H1 (cell line): ENCODE measurements at regions not wholly inside any gene's neighbourhood (a gene's known extent, or its start where the extent isn't known, plus 50 kb on each side); places are given as distances from the start of the nearest gene placed in this dataset.

Experiments used
- CTCF ChIA-PET: fragments of 300-600 bp; sonication (Branson Sonifier 250); formaldehyde crosslinking; loops from one replicate; lab custom pipeline; 2021; ENCODE audit not compliant: partially characterized antibody; lab: Charles Lee
- POLR2A ChIA-PET: fragments of 300-600 bp; sonication (Branson Sonifier 250); formaldehyde crosslinking; loops from one replicate; lab custom pipeline; 2021; ENCODE audit warnings: inconsistent platforms; ENCODE audit not compliant: partially characterized antibody; lab: Charles Lee
- DNase-seq, 2 experiments: peaks; one replicate each; pipeline versions ENCODE4 v3.0.0 to v3.0.0-alpha.2; 2010 to 2022; ENCODE audit warnings: low spot score in 2 of 2, low read depth in 1 of 2, mixed read lengths in 1 of 2
- FAIRE-seq: peaks from 2 replicates; lab custom pipeline; 2011; peaks lifted over from hg19 to GRCh38; lab: Jason Lieb, UNC
- H2AFZ ChIP-seq: 2 replicates; pipeline ENCODE4 v1.8.1; 2012; ENCODE audit warnings: low read length, inconsistent platforms
- H2AK5ac ChIP-seq: 2 replicates; pipeline ENCODE4 v1.6.1; 2013; ENCODE audit warnings: low read depth, low read length
- H2BK120ac ChIP-seq: replicated peaks from 2 replicates; pipeline ENCODE3; 2013; ENCODE audit warnings: low read depth, low read length, inconsistent platforms
- H2BK12ac ChIP-seq: 2 replicates; pipeline ENCODE4 v1.6.1; 2013; ENCODE audit warnings: low read depth, low read length
- H2BK15ac ChIP-seq: 2 replicates; pipeline ENCODE4 v1.6.1; 2013; ENCODE audit warnings: low read length
- H2BK20ac ChIP-seq: 2 replicates; pipeline ENCODE4 v1.6.1; 2013; ENCODE audit warnings: low read length
- H2BK5ac ChIP-seq: 2 replicates; pipeline ENCODE4 v1.6.1; 2013; ENCODE audit warnings: low read depth, low read length
- H3K14ac ChIP-seq: 2 replicates; pipeline ENCODE4 v1.6.1; 2013; ENCODE audit warnings: inconsistent platforms; ENCODE audit not compliant: insufficient read length
- H3K18ac ChIP-seq: 2 replicates; pipeline ENCODE4 v1.6.1; 2013; ENCODE audit warnings: low read length; ENCODE audit errors: extremely low read depth
- H3K23ac ChIP-seq: 2 replicates; pipeline ENCODE4 v1.6.1; 2013; ENCODE audit warnings: inconsistent platforms; ENCODE audit not compliant: insufficient read length
- H3K23me2 ChIP-seq: 2 replicates; pipeline ENCODE4 v1.6.1; 2013; ENCODE audit warnings: low read depth, low read length
- H3K27ac ChIP-seq: 2 replicates; pipeline ENCODE4 v1.6.1; 2011; ENCODE audit warnings: low read depth, low read length, inconsistent platforms
- H3K27me3 ChIP-seq, 4 experiments: replicated peaks in 1 of 4; 1 replicate in 1 of 4; 2 replicates in 3 of 4; pipeline versions ENCODE4 v1.6.1 to v1.8.1; 2011 to 2013; ENCODE audit warnings: low read length in 3 of 4, mild to moderate bottlenecking in 3 of 4, inconsistent platforms in 2 of 4, mixed read lengths in 2 of 4, moderate library complexity in 1 of 4; ENCODE audit not compliant: control insufficient read depth in 3 of 4, insufficient read depth in 3 of 4; ENCODE audit errors: extremely low read depth in 1 of 4
- H3K36me3 ChIP-seq, 4 experiments: 2 replicates each; pipeline versions ENCODE4 v1.6.1 to v1.8.1; 2011 to 2013; ENCODE audit warnings: mild to moderate bottlenecking in 4 of 4, low read length in 3 of 4, moderate library complexity in 2 of 4, control low read depth in 1 of 4, inconsistent platforms in 1 of 4; ENCODE audit not compliant: insufficient read depth in 4 of 4, control insufficient read depth in 2 of 4
- H3K4ac ChIP-seq: replicated peaks from 2 replicates; pipeline ENCODE3; 2013; ENCODE audit warnings: low read length, low read depth, mixed read lengths, inconsistent platforms; ENCODE audit not compliant: insufficient read length
- H3K4me1 ChIP-seq, 4 experiments: replicated peaks in 1 of 4; 1 replicate in 1 of 4; 2 replicates in 3 of 4; pipeline versions ENCODE4 v1.6.1 to v1.8.1; 2011 to 2013; ENCODE audit warnings: low read length in 3 of 4, inconsistent platforms in 2 of 4, mixed read lengths in 1 of 4; ENCODE audit not compliant: insufficient read depth in 4 of 4, control insufficient read depth in 3 of 4
- H3K4me2 ChIP-seq, 2 experiments: 2 replicates each; pipeline versions ENCODE4 v1.6.1 to v1.8.1; 2011 to 2013; ENCODE audit warnings: low read depth in 2 of 2, low read length in 2 of 2, control low read depth in 1 of 2, inconsistent platforms in 1 of 2, mild to moderate bottlenecking in 1 of 2; ENCODE audit not compliant: insufficient read depth in 1 of 2
- H3K4me3 ChIP-seq, 4 experiments: fragments of 200-600, 300-600 bp in 1 of 4; sonication (generic), shearing (Covaris generic), sonication (Bioruptor Twin) in 1 of 4; 2 replicates each; pipeline versions ENCODE4 v1.5.1 to v1.8.1; 2011 to 2016; ENCODE audit warnings: low read length in 4 of 4, low read depth in 3 of 4, control low read depth in 2 of 4, inconsistent platforms in 2 of 4, mild to moderate bottlenecking in 2 of 4, mixed read lengths in 1 of 4, moderate library complexity in 1 of 4; ENCODE audit not compliant: insufficient read depth in 2 of 4; ENCODE audit errors: extremely low read depth in 1 of 4
- H3K56ac ChIP-seq: replicated peaks from 2 replicates; pipeline ENCODE3; 2013; ENCODE audit warnings: low read depth, mild to moderate bottlenecking, mixed read lengths, low read length, inconsistent platforms; ENCODE audit not compliant: insufficient read length
- H3K79me1 ChIP-seq: 2 replicates; pipeline ENCODE4 v1.6.1; 2013; ENCODE audit warnings: low read depth, low read length, control low read depth
- H3K79me2 ChIP-seq, 2 experiments: 2 replicates each; pipeline versions ENCODE4 v1.6.1 to v1.8.1; 2012 to 2013; ENCODE audit warnings: low read length in 2 of 2, mild to moderate bottlenecking in 2 of 2, inconsistent platforms in 1 of 2; ENCODE audit not compliant: insufficient read depth in 2 of 2, control insufficient read depth in 1 of 2
- H3K9ac ChIP-seq, 4 experiments: replicated peaks in 1 of 4; 1 replicate in 1 of 4; 2 replicates in 3 of 4; pipeline versions ENCODE4 v1.6.1 to v1.8.1; 2011 to 2013; ENCODE audit warnings: low read depth in 3 of 4, low read length in 3 of 4, control low read depth in 2 of 4, mild to moderate bottlenecking in 2 of 4, moderate library complexity in 2 of 4, inconsistent platforms in 1 of 4; ENCODE audit errors: extremely low read depth in 1 of 4
- H3K9me3 ChIP-seq, 2 experiments: 2 replicates each; pipeline versions ENCODE4 v1.6.1 to v1.8.1; 2012 to 2013; ENCODE audit warnings: mild to moderate bottlenecking in 2 of 2, moderate library complexity in 2 of 2, control low read depth in 1 of 2, inconsistent platforms in 1 of 2, low read depth in 1 of 2, low read length in 1 of 2, mixed read lengths in 1 of 2; ENCODE audit not compliant: insufficient read depth in 2 of 2
- H4K20me1 ChIP-seq, 2 experiments: replicated peaks in 1 of 2; 2 replicates each; pipeline versions ENCODE3 to v1.8.1; 2011 to 2013; ENCODE audit warnings: inconsistent platforms in 2 of 2, low read length in 2 of 2, mild to moderate bottlenecking in 1 of 2; ENCODE audit not compliant: insufficient read depth in 2 of 2, control insufficient read depth in 1 of 2
- H4K5ac ChIP-seq: 2 replicates; pipeline ENCODE4 v1.6.1; 2013; ENCODE audit warnings: low read length, low read depth, mixed read lengths, inconsistent platforms; ENCODE audit not compliant: insufficient read length
- H4K8ac ChIP-seq: 2 replicates; pipeline ENCODE4 v1.8.0; 2013; ENCODE audit warnings: mild to moderate bottlenecking, moderate library complexity, low read length, inconsistent platforms; ENCODE audit not compliant: insufficient read depth; ENCODE audit errors: extremely low read depth
- H4K91ac ChIP-seq: replicated peaks from 2 replicates; pipeline ENCODE3; 2013; ENCODE audit warnings: low read length, mixed read lengths, inconsistent platforms; ENCODE audit not compliant: insufficient read length
- CREB1 ChIP-seq: IDR thresholded peaks from 2 replicates; pipeline ENCODE4 v1.6.1; 2012; ENCODE audit warnings: inconsistent platforms
- FOSL1 ChIP-seq: IDR thresholded peaks from 2 replicates; pipeline ENCODE4 v1.6.1; 2011; ENCODE audit warnings: mild to moderate bottlenecking, low read depth, low read length, moderate library complexity; ENCODE audit not compliant: insufficient read depth
- HDAC6 ChIP-seq: IDR thresholded peaks from one replicate; pipeline ENCODE4 v1.7.1; 2012; ENCODE audit warnings: low read depth, mild to moderate bottlenecking, inconsistent platforms, low read length, moderate library complexity
- KDM1A ChIP-seq: fragments of 200-600, 300-600 bp; sonication (generic); IDR thresholded peaks from 2 replicates; pipeline ENCODE4 v1.7.1; 2016; ENCODE audit warnings: mild to moderate bottlenecking, low read length, borderline replicate concordance
- POLR2AphosphoS5 ChIP-seq: IDR thresholded peaks from 2 replicates; pipeline ENCODE4 v1.6.1; 2011; ENCODE audit warnings: low read depth, low read length
- SIN3A ChIP-seq, 2 experiments: IDR thresholded peaks in 1 of 2; conservative IDR thresholded peaks in 1 of 2; 2 replicates each; pipeline ENCODE4 v1.6.1; 2011 to 2012; ENCODE audit warnings: low read length in 2 of 2, improper control_type of control experiment in 1 of 2, low read depth in 1 of 2, mild to moderate bottlenecking in 1 of 2
- SIRT6 ChIP-seq: IDR thresholded peaks from one replicate; pipeline ENCODE4 v1.7.1; 2012; ENCODE audit warnings: low read length, inconsistent platforms
- SP2 ChIP-seq: IDR thresholded peaks from 2 replicates; pipeline ENCODE4 v1.6.1; 2012; ENCODE audit warnings: mild to moderate bottlenecking, low read length, inconsistent platforms
- TAF7 ChIP-seq: optimal IDR thresholded peaks from 2 replicates; pipeline ENCODE3; 2011; ENCODE audit warnings: low read depth, mild to moderate bottlenecking, inconsistent platforms, low read length, moderate library complexity, borderline replicate concordance
- WGBS, 2 experiments: shearing (Covaris generic) in 1 of 2; methylation state at CpG; one replicate each; pipeline versions ENCODE4 v1.1.6 to v1.1.7; 2013 to 2015; ENCODE audit warnings: low lambda C conversion rate in 2 of 2, mixed read lengths in 2 of 2, inconsistent platforms in 1 of 2, low coverage in 1 of 2, missing lambda C conversion rate in 1 of 2; ENCODE audit not compliant: insufficient replicate concordance in 2 of 2, insufficient coverage in 1 of 2, insufficient read length in 1 of 2; ENCODE audit errors: extremely low coverage in 1 of 2, missing lambda C conversion rate in 1 of 2; 5-methylcytosine and 5-hydroxymethylcytosine counted together
- TF ChIP-seq, protein P1 (sequence below): IDR thresholded peaks from 2 replicates; pipeline ENCODE4 v1.6.1; 2011; ENCODE audit warnings: low read depth, mild to moderate bottlenecking, low read length; ENCODE audit not compliant: insufficient read depth
- TF ChIP-seq, protein P2 (sequence below), 3 experiments: IDR thresholded peaks; 1 replicate in 2 of 3; 2 replicates in 1 of 3; pipeline versions ENCODE4 v1.5.1 to v1.6.1; 2011; ENCODE audit warnings: low read length in 3 of 3, mild to moderate bottlenecking in 3 of 3, inconsistent platforms in 2 of 3, low read depth in 1 of 3, moderate library complexity in 1 of 3; ENCODE audit not compliant: insufficient read depth in 1 of 3; ENCODE audit errors: control extremely low read depth in 1 of 3

DNA sequence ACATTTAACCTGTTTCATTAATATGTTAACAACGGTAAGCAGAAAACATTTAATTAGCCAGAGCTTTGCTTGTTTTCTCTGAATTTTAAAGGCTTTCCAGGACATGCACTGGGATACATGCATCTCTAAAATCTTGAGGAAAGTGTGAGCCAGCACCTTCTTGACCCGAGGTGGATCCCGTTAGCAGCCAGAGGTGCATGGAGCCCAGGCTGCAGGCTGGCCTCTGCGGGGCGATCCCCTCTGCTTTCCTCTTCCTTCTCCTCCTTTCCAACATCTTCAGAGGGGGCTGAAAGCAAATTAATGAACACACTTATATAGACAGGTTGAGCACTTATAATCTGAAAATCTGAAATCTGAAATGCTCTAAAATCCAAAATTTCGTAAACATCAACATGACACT, 128.7 kb upstream of the CST7 start:
- 89% methylated on average over 6 of the region's 6 CpGs; no CpG with 5 or more reads in 1 of the 2 experiments for WGBS, 2 experiments
- no peaks in the 10 kb centered on the region for H3K23me2 ChIP-seq
- TF ChIP-seq CREB1 (no peak), KDM1A (no peak), FOSL1 (no peak), HDAC6 (no peak), POLR2AphosphoS5 (no peak), SP2 (no peak), TAF7 (no peak), SIN3A (conservative IDR thresholded peaks at IDR 0.05 in 1 of 2, IDR thresholded peaks at IDR 0.05 in 1 of 2; ENCODE audit: low read depth in 1 of 2, low read length in 2 of 2) (no peak), SIRT6 (no peak)
- TF ChIP-seq, protein P1, sequence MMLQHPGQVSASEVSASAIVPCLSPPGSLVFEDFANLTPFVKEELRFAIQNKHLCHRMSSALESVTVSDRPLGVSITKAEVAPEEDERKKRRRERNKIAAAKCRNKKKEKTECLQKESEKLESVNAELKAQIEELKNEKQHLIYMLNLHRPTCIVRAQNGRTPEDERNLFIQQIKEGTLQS = no peak
- TF ChIP-seq, protein P2, sequence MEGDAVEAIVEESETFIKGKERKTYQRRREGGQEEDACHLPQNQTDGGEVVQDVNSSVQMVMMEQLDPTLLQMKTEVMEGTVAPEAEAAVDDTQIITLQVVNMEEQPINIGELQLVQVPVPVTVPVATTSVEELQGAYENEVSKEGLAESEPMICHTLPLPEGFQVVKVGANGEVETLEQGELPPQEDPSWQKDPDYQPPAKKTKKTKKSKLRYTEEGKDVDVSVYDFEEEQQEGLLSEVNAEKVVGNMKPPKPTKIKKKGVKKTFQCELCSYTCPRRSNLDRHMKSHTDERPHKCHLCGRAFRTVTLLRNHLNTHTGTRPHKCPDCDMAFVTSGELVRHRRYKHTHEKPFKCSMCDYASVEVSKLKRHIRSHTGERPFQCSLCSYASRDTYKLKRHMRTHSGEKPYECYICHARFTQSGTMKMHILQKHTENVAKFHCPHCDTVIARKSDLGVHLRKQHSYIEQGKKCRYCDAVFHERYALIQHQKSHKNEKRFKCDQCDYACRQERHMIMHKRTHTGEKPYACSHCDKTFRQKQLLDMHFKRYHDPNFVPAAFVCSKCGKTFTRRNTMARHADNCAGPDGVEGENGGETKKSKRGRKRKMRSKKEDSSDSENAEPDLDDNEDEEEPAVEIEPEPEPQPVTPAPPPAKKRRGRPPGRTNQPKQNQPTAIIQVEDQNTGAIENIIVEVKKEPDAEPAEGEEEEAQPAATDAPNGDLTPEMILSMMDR (IDR thresholded peaks at IDR 0.05; ENCODE audit: control extremely low read depth in 1 of 3, insufficient read depth in 1 of 3, low read depth in 1 of 3, low read length in 3 of 3) = no peak

More for the DNA sequence above, 128.7 kb upstream of the CST7 start:
- DNase-seq = no peak
- ChIA-PET POLR2A (interaction anchor here (0.6 kb wide), 1 partner anchor 10 kb away, joined by 3 read pairs; no protein-coding TSS in a partner anchor), CTCF (no interaction called here)
- H4K8ac ChIP-seq = no peak overlapping the region
- no peaks in the 10 kb centered on the region for H3K79me2 ChIP-seq
- no peak overlapping the region for H2BK12ac ChIP-seq
- no peak overlapping the region for H2BK5ac ChIP-seq
- no peak overlapping the region for H3K9ac ChIP-seq
- H3K9me3 ChIP-seq = no peaks in the 10 kb centered on the region
- H4K5ac ChIP-seq = no peak overlapping the region
- no peak overlapping the region for H3K18ac ChIP-seq
- H3K56ac ChIP-seq = no peak overlapping the region
- H2AFZ ChIP-seq = no peak overlapping the region
- no peaks in the 10 kb centered on the region for H3K79me1 ChIP-seq
- no peak for FAIRE-seq
- no peak overlapping the region for H3K23ac ChIP-seq
- H2BK120ac ChIP-seq = no peak overlapping the region
- no peak overlapping the region for H3K14ac ChIP-seq
- H4K91ac ChIP-seq = no peak overlapping the region
- no peaks in the 10 kb centered on the region for H3K4me1 ChIP-seq
- no peak overlapping the region for H3K27ac ChIP-seq
- H2BK20ac ChIP-seq = no peak overlapping the region
- no peak overlapping the region for H2AK5ac ChIP-seq
- H3K27me3 ChIP-seq = no peaks in the 10 kb centered on the region
- no peaks in the 10 kb centered on the region for H4K20me1 ChIP-seq
- no peak overlapping the region for H2BK15ac ChIP-seq
- no peak overlapping the region for H3K4ac ChIP-seq
- H3K4me2 ChIP-seq = no peak overlapping the region
- H3K36me3 ChIP-seq = no peaks in the 10 kb centered on the region
- no peak overlapping the region for H3K4me3 ChIP-seq
